DND-41 (cell line): ENCODE measurements at regions not wholly inside any gene's neighbourhood (a gene's known extent, or its start where the extent isn't known, plus 50 kb on each side); places are given as distances from the start of the nearest gene placed in this dataset.

Source experiments
- EZH2 ChIP-seq: IDR thresholded peaks from 3 replicates; pipeline ENCODE4 v1.6.1; 2012; ENCODE audit warnings: borderline replicate concordance, low read depth, mild to moderate bottlenecking, moderate library complexity, low read length, inconsistent platforms; ENCODE audit not compliant: severe bottlenecking
- TF ChIP-seq, protein P1 (sequence below): IDR thresholded peaks from 2 replicates; pipeline ENCODE4 v1.5.1; 2012; ENCODE audit warnings: borderline replicate concordance, low read length, moderate library complexity, mild to moderate bottlenecking; ENCODE audit not compliant: poor library complexity, severe bottlenecking; ENCODE audit errors: extremely low read depth

DNA sequence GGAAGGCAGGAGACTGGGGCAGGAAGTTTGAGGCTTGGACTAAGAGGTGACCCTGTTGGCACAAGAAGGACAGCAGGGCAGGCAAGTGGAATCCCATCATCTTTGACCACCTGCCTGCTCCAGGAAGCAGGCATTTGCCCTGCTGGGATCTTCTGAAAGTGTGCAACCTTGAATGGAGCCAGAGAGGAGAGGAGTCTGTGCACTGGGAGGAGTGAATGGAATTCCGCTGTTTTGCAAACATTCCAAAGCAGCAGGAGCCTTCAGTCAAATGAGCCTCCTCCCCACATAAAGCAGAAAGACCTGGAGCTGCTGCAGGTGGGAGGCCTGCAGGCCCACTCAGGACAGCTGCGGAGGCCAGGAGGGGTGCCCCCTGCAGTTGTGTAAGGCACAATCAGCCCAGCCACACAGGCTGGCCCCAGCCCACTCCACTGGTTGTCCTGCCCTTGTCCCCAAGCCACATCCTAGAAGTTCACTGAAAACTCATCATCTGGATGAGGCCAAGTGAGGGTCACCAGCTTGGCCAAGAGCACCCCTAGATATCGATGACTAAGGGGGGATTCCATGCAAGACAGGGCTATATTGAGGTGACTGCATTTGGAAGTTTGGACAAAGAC, 249.5 kb downstream of the RPS24 start:
- TF ChIP-seq, protein P1, sequence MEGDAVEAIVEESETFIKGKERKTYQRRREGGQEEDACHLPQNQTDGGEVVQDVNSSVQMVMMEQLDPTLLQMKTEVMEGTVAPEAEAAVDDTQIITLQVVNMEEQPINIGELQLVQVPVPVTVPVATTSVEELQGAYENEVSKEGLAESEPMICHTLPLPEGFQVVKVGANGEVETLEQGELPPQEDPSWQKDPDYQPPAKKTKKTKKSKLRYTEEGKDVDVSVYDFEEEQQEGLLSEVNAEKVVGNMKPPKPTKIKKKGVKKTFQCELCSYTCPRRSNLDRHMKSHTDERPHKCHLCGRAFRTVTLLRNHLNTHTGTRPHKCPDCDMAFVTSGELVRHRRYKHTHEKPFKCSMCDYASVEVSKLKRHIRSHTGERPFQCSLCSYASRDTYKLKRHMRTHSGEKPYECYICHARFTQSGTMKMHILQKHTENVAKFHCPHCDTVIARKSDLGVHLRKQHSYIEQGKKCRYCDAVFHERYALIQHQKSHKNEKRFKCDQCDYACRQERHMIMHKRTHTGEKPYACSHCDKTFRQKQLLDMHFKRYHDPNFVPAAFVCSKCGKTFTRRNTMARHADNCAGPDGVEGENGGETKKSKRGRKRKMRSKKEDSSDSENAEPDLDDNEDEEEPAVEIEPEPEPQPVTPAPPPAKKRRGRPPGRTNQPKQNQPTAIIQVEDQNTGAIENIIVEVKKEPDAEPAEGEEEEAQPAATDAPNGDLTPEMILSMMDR = no peak
- no peak for TF ChIP-seq EZH2
